Calu3 (cell line): ENCODE measurements at regions not wholly inside any gene's neighbourhood (a gene's known extent, or its start where the extent isn't known, plus 50 kb on each side); places are given as distances from the start of the nearest gene placed in this dataset.

ENCODE experiments used
- BruUV-seq: library from RNA; stranded (reverse); fragments of 400-500 nt; replicated peaks from 2 replicates; lab custom pipeline; 2021; lab: Mats Ljungman, UMichigan
- CTCF ChIA-PET: fragments of 300-600 bp; sonication (Branson Sonifier 250); formaldehyde crosslinking; loops from one replicate; lab custom pipeline; 2022; ENCODE audit warnings: antibody characterized with exemption; lab: Charles Lee
- DNase-seq: peaks from one replicate; pipeline ENCODE4 v3.0.0; 2022
- H3K27ac Mint-ChIP-seq: one replicate; pipeline ENCODE4 v1.8.0; 2022; ENCODE audit warnings: mixed read lengths; ENCODE audit not compliant: unreplicated experiment
- H3K27me3 Mint-ChIP-seq: one replicate; pipeline ENCODE4 v1.8.0; 2022; ENCODE audit warnings: mixed read lengths; ENCODE audit not compliant: unreplicated experiment
- H3K36me3 Mint-ChIP-seq: one replicate; pipeline ENCODE4 v1.8.0; 2022; ENCODE audit warnings: mild to moderate bottlenecking, moderate library complexity, mixed read lengths; ENCODE audit not compliant: insufficient read depth, unreplicated experiment
- H3K4me1 Mint-ChIP-seq: one replicate; pipeline ENCODE4 v1.8.0; 2022; ENCODE audit warnings: mild to moderate bottlenecking, low read depth, mixed read lengths; ENCODE audit not compliant: unreplicated experiment
- H3K4me3 Mint-ChIP-seq: one replicate; pipeline ENCODE4 v1.8.0; 2022; ENCODE audit warnings: mild to moderate bottlenecking, low read depth, moderate library complexity, mixed read lengths; ENCODE audit not compliant: unreplicated experiment
- H3K9me3 Mint-ChIP-seq: one replicate; pipeline ENCODE4 v1.8.0; 2022; ENCODE audit warnings: low read depth, mixed read lengths; ENCODE audit not compliant: unreplicated experiment
- CTCF ChIP-seq: fragments of 200-600 bp; IDR thresholded peaks from one replicate; pipeline ENCODE4 v1.8.0; 2022; ENCODE audit warnings: antibody characterized with exemption; ENCODE audit not compliant: unreplicated experiment
- intact Hi-C: fragments of 100-400 bp; cut with micrococcal nuclease; formaldehyde crosslinking; loops from one replicate; pipeline ENCODE4 v1.10.0; 2022; ENCODE audit not compliant: unreplicated experiment

GRCh38 chr5:38641003-38641402 is 84.6 kb upstream of the LIFR start:
- H3K27me3 Mint-ChIP-seq = no peaks in the 10 kb centered on the region
- peaks cover 42% of the 10 kb centered on the region for H3K4me1 Mint-ChIP-seq

GRCh38 chr5:38642189-38642911 is 85.9 kb upstream of the LIFR start:
- TF ChIP-seq CTCF = no peak
- intact Hi-C loops = no loop called here
- DNase-seq = no peak
- Mint-ChIP-seq H3K27ac (no peak overlapping the region), H3K4me1 (peaks cover 32% of the 10 kb centered on the region), H3K4me3 (no peak overlapping the region), H3K27me3 (no peaks in the 10 kb centered on the region), H3K9me3 (no peaks in the 10 kb centered on the region), H3K36me3 (no peaks in the 10 kb centered on the region)
- no TSS peak for BruUV-seq
- CTCF ChIA-PET = no interaction called here

More at GRCh38 chr5:38641003-38641402, 84.6 kb upstream of the LIFR start:
- DNase-seq = no peak
- BruUV-seq = no TSS peak
- H3K9me3 Mint-ChIP-seq = no peaks in the 10 kb centered on the region
- H3K36me3 Mint-ChIP-seq = no peaks in the 10 kb centered on the region
- H3K4me3 Mint-ChIP-seq = no peak overlapping the region
- TF ChIP-seq CTCF = no peak
- CTCF ChIA-PET = no interaction called here
- intact Hi-C loops = loop anchor here (2.0 kb wide), 1 partner anchor 26 kb away; no protein-coding TSS in a partner anchor
- H3K27ac Mint-ChIP-seq = no peak overlapping the region

- Mint-ChIP-seq H3K4me1 (peaks cover 23% of the 10 kb centered on the region), H3K4me3 (no peak overlapping the region), H3K27ac (no peak overlapping the region), H3K9me3 (no peaks in the 10 kb centered on the region), H3K36me3 (peaks cover 1% of the 10 kb centered on the region), H3K27me3 (no peaks in the 10 kb centered on the region)
- CTCF ChIA-PET = no interaction called here
- TF ChIP-seq CTCF = no peak
- BruUV-seq = no TSS peak
- DNase-seq = no peak
- intact Hi-C loops = no loop called here
Measured at GRCh38 chr5:38643616-38644015, 87.2 kb upstream of the LIFR start.

GRCh38 chr5:38645508-38645907 is 89.1 kb upstream of the LIFR start:
- Mint-ChIP-seq H3K27ac (no peak overlapping the region), H3K27me3 (no peaks in the 10 kb centered on the region), H3K36me3 (peaks cover 6% of the 10 kb centered on the region), H3K4me3 (no peak overlapping the region), H3K9me3 (no peaks in the 10 kb centered on the region), H3K4me1 (peaks cover 23% of the 10 kb centered on the region)
- intact Hi-C loops = no loop called here
- no TSS peak for BruUV-seq
- CTCF ChIA-PET = no interaction called here
- TF ChIP-seq CTCF = no peak
- DNase-seq = no peak
